Kidney epithelial cell (primary cell): ENCODE measurements at regions not wholly inside any gene's neighbourhood (a gene's known extent, or its start where the extent isn't known, plus 50 kb on each side); places are given as distances from the start of the nearest gene placed in this dataset.

Source experiments
- DNase-seq: peaks from one replicate; pipeline ENCODE4 v3.0.0-alpha.2; 2010; ENCODE audit warnings: low read depth
- H3K27me3 ChIP-seq: 2 replicates; pipeline ENCODE4 v1.6.0; 2011; ENCODE audit warnings: low read length; ENCODE audit not compliant: control insufficient read depth, insufficient read depth
- H3K36me3 ChIP-seq: 2 replicates; pipeline ENCODE4 v1.5.1; 2011; ENCODE audit warnings: low read length; ENCODE audit not compliant: control insufficient read depth, insufficient read depth
- H3K4me3 ChIP-seq: 2 replicates; pipeline ENCODE4 v1.5.1; 2011; ENCODE audit warnings: low read depth, mild to moderate bottlenecking, control low read depth, low read length
- TF ChIP-seq, protein P1 (sequence below): IDR thresholded peaks from 2 replicates; pipeline ENCODE4 v1.5.1; 2011; ENCODE audit warnings: mild to moderate bottlenecking, moderate library complexity, low read length, control low read depth, inconsistent platforms; ENCODE audit not compliant: insufficient read depth, poor library complexity, severe bottlenecking

- DNase-seq, result no peak
- TF ChIP-seq, protein P1, sequence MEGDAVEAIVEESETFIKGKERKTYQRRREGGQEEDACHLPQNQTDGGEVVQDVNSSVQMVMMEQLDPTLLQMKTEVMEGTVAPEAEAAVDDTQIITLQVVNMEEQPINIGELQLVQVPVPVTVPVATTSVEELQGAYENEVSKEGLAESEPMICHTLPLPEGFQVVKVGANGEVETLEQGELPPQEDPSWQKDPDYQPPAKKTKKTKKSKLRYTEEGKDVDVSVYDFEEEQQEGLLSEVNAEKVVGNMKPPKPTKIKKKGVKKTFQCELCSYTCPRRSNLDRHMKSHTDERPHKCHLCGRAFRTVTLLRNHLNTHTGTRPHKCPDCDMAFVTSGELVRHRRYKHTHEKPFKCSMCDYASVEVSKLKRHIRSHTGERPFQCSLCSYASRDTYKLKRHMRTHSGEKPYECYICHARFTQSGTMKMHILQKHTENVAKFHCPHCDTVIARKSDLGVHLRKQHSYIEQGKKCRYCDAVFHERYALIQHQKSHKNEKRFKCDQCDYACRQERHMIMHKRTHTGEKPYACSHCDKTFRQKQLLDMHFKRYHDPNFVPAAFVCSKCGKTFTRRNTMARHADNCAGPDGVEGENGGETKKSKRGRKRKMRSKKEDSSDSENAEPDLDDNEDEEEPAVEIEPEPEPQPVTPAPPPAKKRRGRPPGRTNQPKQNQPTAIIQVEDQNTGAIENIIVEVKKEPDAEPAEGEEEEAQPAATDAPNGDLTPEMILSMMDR, result peak; percentile 40
- Histone ChIP-seq H3K27me3 (no peaks in the 10 kb centered on the region), H3K36me3 (no peaks in the 10 kb centered on the region), H3K4me3 (no peak overlapping the region)
Observed at GRCh38 chr9:95736370-95736769, 139.1 kb upstream of the ERCC6L2 start.

DNA sequence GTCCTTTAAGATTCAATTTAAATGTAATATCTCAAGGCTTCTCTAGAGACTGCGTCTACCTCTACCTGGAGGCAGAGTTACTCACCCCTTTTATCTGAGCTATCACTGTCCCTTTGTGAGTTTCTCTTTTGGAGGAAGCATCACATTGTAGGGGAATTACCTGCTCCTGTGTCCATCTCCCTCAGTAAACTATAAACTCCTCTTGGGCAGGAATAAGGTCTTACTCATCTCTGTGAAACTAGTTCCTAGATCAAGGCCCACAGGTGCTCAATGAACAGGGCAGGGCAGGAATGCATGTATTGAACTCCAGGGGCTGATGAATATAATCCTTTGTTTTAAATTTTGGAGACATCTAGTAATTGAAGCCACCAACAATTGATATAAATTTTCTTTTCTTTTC, 139.8 kb upstream of the ERCC6L2 start:
- Histone ChIP-seq H3K27me3 (no peaks in the 10 kb centered on the region), H3K36me3 (no peaks in the 10 kb centered on the region), H3K4me3 (no peak overlapping the region)
- TF ChIP-seq, protein P1, result no peak
- DNase-seq, result no peak

DNA sequence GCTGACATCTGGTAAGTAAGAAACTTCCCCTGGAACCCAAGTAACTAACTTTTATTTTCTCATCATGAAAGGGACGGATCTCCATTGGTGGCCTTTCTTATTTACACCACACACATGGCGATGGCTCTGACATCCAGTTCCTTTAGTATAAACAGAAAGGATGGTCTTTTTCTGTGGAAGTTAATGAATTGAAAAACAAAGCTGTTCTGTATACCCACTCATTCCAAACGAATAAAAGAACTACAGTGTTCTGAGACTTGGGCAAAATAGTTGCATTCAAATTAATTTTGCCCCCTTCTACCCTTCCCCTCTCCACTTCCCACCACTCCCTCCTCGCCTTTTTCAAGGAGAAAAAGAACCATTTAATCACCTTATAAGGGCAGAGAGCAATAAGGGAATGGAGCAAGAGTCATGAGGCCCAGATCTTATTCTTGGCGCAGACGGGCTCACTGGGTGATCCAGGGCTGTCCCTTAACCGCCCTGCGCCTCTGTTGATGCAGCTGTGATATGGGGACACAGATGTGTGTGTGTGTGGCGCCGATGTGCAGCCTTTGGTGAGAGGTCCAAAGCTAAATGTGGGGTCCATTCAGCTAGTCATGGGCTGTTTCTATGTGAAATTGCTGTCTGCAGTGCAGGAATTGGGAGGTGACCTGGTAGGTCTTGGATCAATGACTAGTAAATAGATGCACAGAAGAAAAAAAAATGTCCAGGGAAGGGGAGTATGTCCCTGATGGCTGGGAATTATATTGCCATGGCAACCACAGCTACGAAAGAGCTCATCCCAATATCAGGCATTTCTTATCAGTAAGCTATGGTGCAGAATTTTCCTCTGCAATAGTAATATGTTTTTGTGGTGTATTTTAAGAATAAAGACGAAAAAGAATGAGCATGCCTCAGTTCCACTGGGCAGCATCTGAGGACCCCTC, 141.5 kb upstream of the ERCC6L2 start:
- no peaks in the 10 kb centered on the region for H3K27me3 ChIP-seq
- no peak overlapping the region for H3K4me3 ChIP-seq
- DNase-seq, result no peak
- TF ChIP-seq, protein P1, result no peak
- H3K36me3 ChIP-seq, result no peaks in the 10 kb centered on the region

- H3K36me3 ChIP-seq, result no peaks in the 10 kb centered on the region
- DNase-seq, result no peak
- TF ChIP-seq, protein P1, result no peak
- H3K27me3 ChIP-seq, result no peaks in the 10 kb centered on the region
- H3K4me3 ChIP-seq, result no peak overlapping the region
Observed at GRCh38 chr9:95732802-95733688, 142.4 kb upstream of the ERCC6L2 start.

DNA sequence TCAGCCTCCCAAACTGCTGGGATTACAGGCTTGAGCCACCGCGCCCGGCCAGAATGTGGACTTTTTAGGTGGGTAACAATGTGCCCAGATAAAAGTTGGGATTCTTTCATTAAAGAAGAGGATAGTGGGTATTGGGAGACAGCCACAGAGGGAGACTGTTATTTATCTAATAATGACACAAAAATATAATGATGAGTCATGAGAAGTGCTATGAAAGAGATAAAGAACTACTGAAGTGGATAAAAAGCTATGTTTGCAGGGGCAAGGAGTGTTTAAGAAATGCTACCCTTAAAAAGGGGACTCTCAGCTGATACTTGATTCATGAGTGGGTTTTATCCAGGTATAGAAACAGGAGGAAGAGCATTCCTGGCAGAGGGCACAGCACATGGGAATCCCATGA, 143.6 kb upstream of the ERCC6L2 start:
- DNase-seq, result no peak
- H3K4me3 ChIP-seq, result no peak overlapping the region
- H3K27me3 ChIP-seq, result no peaks in the 10 kb centered on the region
- no peaks in the 10 kb centered on the region for H3K36me3 ChIP-seq
- TF ChIP-seq, protein P1, result no peak
